ENCODE measurements at regions not wholly inside any gene's neighbourhood (a gene's known extent, or its start where the extent isn't known, plus 50 kb on each side); places are given as distances from the start of the nearest gene placed in this dataset.

DNA sequence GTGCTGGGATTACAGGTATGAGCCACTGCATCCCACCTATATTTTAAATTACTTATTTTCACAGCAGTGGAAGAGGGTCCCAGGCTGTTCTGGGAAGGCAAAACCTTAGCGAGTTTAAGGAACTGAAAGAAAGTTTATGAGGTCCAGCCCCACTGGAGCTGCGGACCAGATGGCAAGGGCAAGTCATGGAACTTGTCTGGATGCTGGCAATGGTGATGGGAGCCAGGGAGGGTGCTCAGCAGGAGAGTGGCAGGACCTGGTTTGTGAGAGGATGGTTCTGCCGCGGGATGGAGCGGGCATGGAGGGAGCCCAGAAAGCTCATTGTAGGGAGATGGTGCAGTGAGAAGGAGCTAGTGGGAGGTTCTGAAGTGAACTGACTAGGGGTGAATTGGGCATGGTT is 50.6 kb upstream of the SLC45A1 start:
- CTCF ChIA-PET: interaction anchor here (1.1 kb wide), 1 partner anchor 9 kb away, joined by 3 read pairs; no protein-coding TSS in a partner anchor
- DNase-seq: no peak
- Histone ChIP-seq H3K27me3 (replicated peaks in 2 of 5; ENCODE audit: control insufficient read depth in 4 of 5, insufficient read depth in 5 of 5, low read length in 4 of 5) (peaks cover 0 to 3% (median 0%) of the 10 kb centered on the region in 5 experiments), H3K4me3 (ENCODE audit: control insufficient read depth in 1 of 7, extremely low read depth in 1 of 7, insufficient read depth in 4 of 7, low read depth in 2 of 7, low read length in 6 of 7) (no peak overlapping the region), H3K36me3 (ENCODE audit: control insufficient read depth in 4 of 4, insufficient read depth in 4 of 4, low read length in 3 of 4) (no peaks in the 10 kb centered on the region), H3K4me1 (ENCODE audit: control extremely low read depth in 1 of 4, control insufficient read depth in 4 of 4, insufficient read depth in 4 of 4, low read length in 3 of 4) (no peaks in the 10 kb centered on the region), H3K27ac (ENCODE audit: insufficient read depth in 1 of 2, low read depth in 1 of 2, low read length in 2 of 2, poor library complexity in 1 of 2, severe bottlenecking in 2 of 2) (no peak overlapping the region), H3K9me3 (ENCODE audit: control extremely low read depth in 1 of 5, control insufficient read depth in 4 of 5, insufficient read depth in 2 of 5, low read depth in 1 of 5, low read length in 4 of 5) (no peaks in the 10 kb centered on the region)
- WGBS (ENCODE audit: insufficient coverage): 63% methylated on average over 4 of the region's 5 CpGs
- POLR2A ChIA-PET: no interaction called here

DNA sequence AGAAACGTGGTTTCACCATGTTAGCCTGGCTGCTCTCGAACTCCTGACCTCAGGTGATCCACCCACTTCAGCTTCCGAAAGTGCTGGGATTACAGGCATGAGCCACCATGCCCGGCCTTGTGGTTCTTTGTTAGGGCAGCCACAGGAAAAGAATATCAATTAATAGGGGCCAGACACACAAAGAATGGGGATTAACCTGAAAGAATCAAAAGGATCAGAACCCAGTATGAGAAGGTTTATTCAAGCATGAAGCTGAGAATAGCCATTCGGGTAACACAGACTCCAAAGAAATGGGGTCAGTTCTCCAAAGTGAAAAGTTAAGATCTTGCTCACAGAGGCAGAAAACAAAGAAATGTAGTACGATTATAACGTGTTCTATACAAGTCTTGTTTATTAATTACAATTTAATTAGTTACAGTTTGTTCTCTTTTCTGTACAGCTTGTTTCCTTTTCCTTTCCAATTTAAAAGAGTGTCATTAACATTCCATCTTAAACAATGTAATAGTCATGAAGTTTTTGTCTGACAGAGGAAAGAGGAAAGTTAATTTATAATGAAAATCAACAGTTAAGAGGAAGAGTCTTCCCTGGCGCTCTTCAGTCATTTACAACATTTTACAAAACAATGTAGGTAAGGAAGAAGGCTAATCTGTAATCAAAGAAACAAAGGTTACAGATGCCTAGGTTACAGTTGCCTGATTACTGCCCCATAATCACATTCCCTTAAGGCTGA is 51.3 kb upstream of the SLC45A1 start:
- 69% methylated on average over 4 of the region's 8 CpGs for WGBS (ENCODE audit: insufficient coverage)
- POLR2A ChIA-PET: interaction anchor here (0.6 kb wide), 1 partner anchor 62 kb away, joined by 5 read pairs; no protein-coding TSS in a partner anchor

DNA sequence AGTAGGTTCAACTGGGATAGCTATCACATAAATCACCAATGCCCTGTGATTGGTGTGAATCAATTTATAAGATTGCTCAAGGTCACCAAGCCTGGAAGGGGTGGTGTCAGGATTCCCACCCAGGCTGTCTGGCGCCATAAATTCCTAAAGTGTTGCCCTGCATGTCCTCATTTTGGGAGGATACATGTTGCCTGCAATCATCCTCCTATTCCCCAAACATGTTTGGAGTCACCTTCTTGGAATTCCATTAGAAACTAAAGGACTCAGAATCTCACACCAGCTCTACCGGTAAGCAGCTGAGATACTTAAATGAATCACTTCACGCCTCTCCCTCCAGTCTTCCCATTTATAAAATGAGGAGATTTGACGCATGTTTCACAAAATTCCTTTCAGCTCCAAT is 54.1 kb upstream of the SLC45A1 start:
- peaks cover 0 to 2% (median 0%) of the 10 kb centered on the region in 5 experiments for H3K27me3 ChIP-seq (replicated peaks in 2 of 5; ENCODE audit: control insufficient read depth in 4 of 5, insufficient read depth in 5 of 5, low read length in 4 of 5)
- no peaks in the 10 kb centered on the region for H3K4me1 ChIP-seq (ENCODE audit: control extremely low read depth in 1 of 4, control insufficient read depth in 4 of 4, insufficient read depth in 4 of 4, low read length in 3 of 4)
- H3K4me3 ChIP-seq (ENCODE audit: control insufficient read depth in 1 of 7, extremely low read depth in 1 of 7, insufficient read depth in 4 of 7, low read depth in 2 of 7, low read length in 6 of 7): no peak overlapping the region
- CTCF ChIA-PET: no interaction called here
- no peak for DNase-seq
- no peaks in the 10 kb centered on the region for H3K9me3 ChIP-seq (ENCODE audit: control extremely low read depth in 1 of 5, control insufficient read depth in 4 of 5, insufficient read depth in 2 of 5, low read depth in 1 of 5, low read length in 4 of 5)
- POLR2A ChIA-PET: no interaction called here
- H3K36me3 ChIP-seq (ENCODE audit: control insufficient read depth in 4 of 4, insufficient read depth in 4 of 4, low read length in 3 of 4): no peaks in the 10 kb centered on the region
- no peak overlapping the region for H3K27ac ChIP-seq (ENCODE audit: insufficient read depth in 1 of 2, low read depth in 1 of 2, low read length in 2 of 2, poor library complexity in 1 of 2, severe bottlenecking in 2 of 2)
- WGBS (ENCODE audit: insufficient coverage): 100% methylated on average over 1 of the region's 4 CpGs

More for the DNA sequence above, 51.3 kb upstream of the SLC45A1 start:
- Histone ChIP-seq H3K4me3 (ENCODE audit: control insufficient read depth in 1 of 7, extremely low read depth in 1 of 7, insufficient read depth in 4 of 7, low read depth in 2 of 7, low read length in 6 of 7) (no peak overlapping the region), H3K9me3 (ENCODE audit: control extremely low read depth in 1 of 5, control insufficient read depth in 4 of 5, insufficient read depth in 2 of 5, low read depth in 1 of 5, low read length in 4 of 5) (no peaks in the 10 kb centered on the region), H3K27me3 (replicated peaks in 2 of 5; ENCODE audit: control insufficient read depth in 4 of 5, insufficient read depth in 5 of 5, low read length in 4 of 5) (peaks cover 0 to 3% (median 0%) of the 10 kb centered on the region in 5 experiments), H3K4me1 (ENCODE audit: control extremely low read depth in 1 of 4, control insufficient read depth in 4 of 4, insufficient read depth in 4 of 4, low read length in 3 of 4) (no peaks in the 10 kb centered on the region), H3K36me3 (ENCODE audit: control insufficient read depth in 4 of 4, insufficient read depth in 4 of 4, low read length in 3 of 4) (no peaks in the 10 kb centered on the region), H3K27ac (ENCODE audit: insufficient read depth in 1 of 2, low read depth in 1 of 2, low read length in 2 of 2, poor library complexity in 1 of 2, severe bottlenecking in 2 of 2) (no peak overlapping the region)
- CTCF ChIA-PET: interaction anchor here (1.1 kb wide), 1 partner anchor 10 kb away, joined by 3 read pairs; no protein-coding TSS in a partner anchor
- no peak for DNase-seq

- Histone ChIP-seq H3K27me3 (replicated peaks in 2 of 5; ENCODE audit: control insufficient read depth in 4 of 5, insufficient read depth in 5 of 5, low read length in 4 of 5) (peaks cover 0 to 5% (median 0%) of the 10 kb centered on the region in 5 experiments), H3K4me1 (ENCODE audit: control extremely low read depth in 1 of 4, control insufficient read depth in 4 of 4, insufficient read depth in 4 of 4, low read length in 3 of 4) (no peaks in the 10 kb centered on the region), H3K27ac (ENCODE audit: insufficient read depth in 1 of 2, low read depth in 1 of 2, low read length in 2 of 2, poor library complexity in 1 of 2, severe bottlenecking in 2 of 2) (no peak overlapping the region), H3K9me3 (ENCODE audit: control extremely low read depth in 1 of 5, control insufficient read depth in 4 of 5, insufficient read depth in 2 of 5, low read depth in 1 of 5, low read length in 4 of 5) (no peaks in the 10 kb centered on the region), H3K4me3 (ENCODE audit: control insufficient read depth in 1 of 7, extremely low read depth in 1 of 7, insufficient read depth in 4 of 7, low read depth in 2 of 7, low read length in 6 of 7) (no peak overlapping the region), H3K36me3 (ENCODE audit: control insufficient read depth in 4 of 4, insufficient read depth in 4 of 4, low read length in 3 of 4) (no peaks in the 10 kb centered on the region)
- no CpG with 5 or more reads among the region's 1 CpG for WGBS (ENCODE audit: insufficient coverage)
- POLR2A ChIA-PET: no interaction called here
- CTCF ChIA-PET: no interaction called here
- no peak for DNase-seq
These were observed 56.5 kb upstream of the SLC45A1 start for GRCh38 chr1:8261398-8261762.

DNA sequence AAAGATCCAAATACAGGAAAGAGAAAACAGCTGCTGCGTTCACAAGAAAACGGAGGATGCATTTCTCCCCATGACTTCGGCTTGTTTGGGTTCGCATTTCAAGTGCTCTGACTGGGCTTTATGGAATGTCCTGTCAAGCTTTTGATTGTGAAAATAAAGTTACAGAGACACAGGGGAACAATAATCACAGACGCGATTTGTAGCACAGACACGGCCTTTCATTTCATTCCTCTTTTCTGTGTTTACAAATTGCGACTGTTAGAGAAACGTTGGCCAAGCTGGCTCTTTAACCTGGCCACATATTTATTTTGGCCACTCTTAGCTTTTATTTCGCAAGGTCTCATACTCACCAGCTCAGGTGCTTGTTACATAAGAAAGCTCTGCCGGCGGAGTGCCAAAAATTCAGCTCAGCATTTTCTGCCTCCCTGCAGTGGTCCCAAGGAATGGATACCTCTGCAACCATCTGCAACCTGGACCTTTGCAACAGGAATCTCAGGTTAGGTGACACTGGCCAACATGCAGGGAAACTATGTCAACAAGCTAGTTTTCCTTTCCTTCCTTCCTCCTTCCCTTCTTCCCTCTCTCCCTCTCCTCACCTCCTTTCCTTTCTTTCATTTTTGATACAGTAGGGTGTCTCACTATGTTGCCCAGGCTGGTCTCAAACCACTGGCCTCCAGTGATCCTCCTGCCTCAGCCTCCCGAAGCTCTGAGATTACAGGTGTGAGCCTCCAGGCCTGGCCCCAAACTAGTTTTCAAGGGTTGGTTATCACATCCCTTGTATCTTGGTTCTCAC is 58.2 kb upstream of the SLC45A1 start:
- Histone ChIP-seq H3K4me1 (ENCODE audit: control extremely low read depth in 1 of 4, control insufficient read depth in 4 of 4, insufficient read depth in 4 of 4, low read length in 3 of 4) (no peaks in the 10 kb centered on the region), H3K9me3 (ENCODE audit: control extremely low read depth in 1 of 5, control insufficient read depth in 4 of 5, insufficient read depth in 2 of 5, low read depth in 1 of 5, low read length in 4 of 5) (no peaks in the 10 kb centered on the region), H3K36me3 (ENCODE audit: control insufficient read depth in 4 of 4, insufficient read depth in 4 of 4, low read length in 3 of 4) (no peaks in the 10 kb centered on the region), H3K27ac (ENCODE audit: insufficient read depth in 1 of 2, low read depth in 1 of 2, low read length in 2 of 2, poor library complexity in 1 of 2, severe bottlenecking in 2 of 2) (no peak overlapping the region), H3K4me3 (ENCODE audit: control insufficient read depth in 1 of 7, extremely low read depth in 1 of 7, insufficient read depth in 4 of 7, low read depth in 2 of 7, low read length in 6 of 7) (no peak overlapping the region), H3K27me3 (replicated peaks in 2 of 5; ENCODE audit: control insufficient read depth in 4 of 5, insufficient read depth in 5 of 5, low read length in 4 of 5) (peaks cover 0 to 5% (median 0%) of the 10 kb centered on the region in 5 experiments)
- ChIA-PET POLR2A (no interaction called here), CTCF (interaction anchor here (1.3 kb wide), 1 partner anchor 9 kb away, joined by 5 read pairs; no protein-coding TSS in a partner anchor)
- DNase-seq: no peak
- 81% methylated on average over 13 of the region's 13 CpGs for WGBS (ENCODE audit: insufficient coverage)

- CTCF ChIA-PET: no interaction called here
- 92% methylated on average over 7 of the region's 7 CpGs for WGBS (ENCODE audit: insufficient coverage)
These were observed 60.3 kb upstream of the SLC45A1 start for GRCh38 chr1:8257621-8258020.

GRCh38 chr1:8256321-8256720 is 61.6 kb upstream of the SLC45A1 start:
- Histone ChIP-seq H3K27me3 (replicated peaks in 2 of 5; ENCODE audit: control insufficient read depth in 4 of 5, insufficient read depth in 5 of 5, low read length in 4 of 5) (peaks cover 0 to 8% (median 0%) of the 10 kb centered on the region in 5 experiments), H3K36me3 (ENCODE audit: control insufficient read depth in 4 of 4, insufficient read depth in 4 of 4, low read length in 3 of 4) (no peaks in the 10 kb centered on the region), H3K27ac (ENCODE audit: insufficient read depth in 1 of 2, low read depth in 1 of 2, low read length in 2 of 2, poor library complexity in 1 of 2, severe bottlenecking in 2 of 2) (no peak overlapping the region), H3K9me3 (ENCODE audit: control extremely low read depth in 1 of 5, control insufficient read depth in 4 of 5, insufficient read depth in 2 of 5, low read depth in 1 of 5, low read length in 4 of 5) (no peaks in the 10 kb centered on the region), H3K4me1 (ENCODE audit: control extremely low read depth in 1 of 4, control insufficient read depth in 4 of 4, insufficient read depth in 4 of 4, low read length in 3 of 4) (no peaks in the 10 kb centered on the region), H3K4me3 (ENCODE audit: control insufficient read depth in 1 of 7, extremely low read depth in 1 of 7, insufficient read depth in 4 of 7, low read depth in 2 of 7, low read length in 6 of 7) (no peak overlapping the region)
- ChIA-PET CTCF (no interaction called here), POLR2A (no interaction called here)
- DNase-seq: no peak
- WGBS (ENCODE audit: insufficient coverage): 95% methylated on average over 6 of the region's 7 CpGs

More at GRCh38 chr1:8257621-8258020, 60.3 kb upstream of the SLC45A1 start:
- DNase-seq: no peak
- no peak overlapping the region for H3K27ac ChIP-seq (ENCODE audit: insufficient read depth in 1 of 2, low read depth in 1 of 2, low read length in 2 of 2, poor library complexity in 1 of 2, severe bottlenecking in 2 of 2)
- H3K4me1 ChIP-seq (ENCODE audit: control extremely low read depth in 1 of 4, control insufficient read depth in 4 of 4, insufficient read depth in 4 of 4, low read length in 3 of 4): no peaks in the 10 kb centered on the region
- no peaks in the 10 kb centered on the region for H3K9me3 ChIP-seq (ENCODE audit: control extremely low read depth in 1 of 5, control insufficient read depth in 4 of 5, insufficient read depth in 2 of 5, low read depth in 1 of 5, low read length in 4 of 5)
- no peaks in the 10 kb centered on the region for H3K36me3 ChIP-seq (ENCODE audit: control insufficient read depth in 4 of 4, insufficient read depth in 4 of 4, low read length in 3 of 4)
- peaks cover 0 to 5% (median 0%) of the 10 kb centered on the region in 5 experiments for H3K27me3 ChIP-seq (replicated peaks in 2 of 5; ENCODE audit: control insufficient read depth in 4 of 5, insufficient read depth in 5 of 5, low read length in 4 of 5)
- POLR2A ChIA-PET: no interaction called here
- H3K4me3 ChIP-seq (ENCODE audit: control insufficient read depth in 1 of 7, extremely low read depth in 1 of 7, insufficient read depth in 4 of 7, low read depth in 2 of 7, low read length in 6 of 7): no peak overlapping the region

Data from common myeloid progenitor, CD34-positive (primary cell).